ENCODE measurements at regions not wholly inside any gene's neighbourhood (a gene's known extent, or its start where the extent isn't known, plus 50 kb on each side); places are given as distances from the start of the nearest gene placed in this dataset.

GRCh38 chr17:73953206-73954033 is 250.1 kb upstream of the RPL38 start:
- peaks cover 0 to 30% of the 10 kb centered on the region in 2 donors for H3K27me3 ChIP-seq
- H3K36me3 ChIP-seq, result no peaks in the 10 kb centered on the region
- H3K27ac ChIP-seq, result no peak overlapping the region
- peak overlapping the region in 1 of 4 donors; percentile 39 for H3K4me3 ChIP-seq
- DNase-seq (ENCODE audit: low spot score in 2 of 2), result no peak
- H3K4me1 ChIP-seq, result peaks cover 0 to 24% (median 4%) of the 10 kb centered on the region in 4 donors
- peaks cover 0 to 2% (median 0%) of the 10 kb centered on the region in 4 donors for H3K9me3 ChIP-seq
- TF ChIP-seq POLR2A (IDR thresholded peaks at IDR 0.05) (no peak), EP300 (IDR thresholded peaks at IDR 0.05) (no peak)
- TF ChIP-seq, protein P1, sequence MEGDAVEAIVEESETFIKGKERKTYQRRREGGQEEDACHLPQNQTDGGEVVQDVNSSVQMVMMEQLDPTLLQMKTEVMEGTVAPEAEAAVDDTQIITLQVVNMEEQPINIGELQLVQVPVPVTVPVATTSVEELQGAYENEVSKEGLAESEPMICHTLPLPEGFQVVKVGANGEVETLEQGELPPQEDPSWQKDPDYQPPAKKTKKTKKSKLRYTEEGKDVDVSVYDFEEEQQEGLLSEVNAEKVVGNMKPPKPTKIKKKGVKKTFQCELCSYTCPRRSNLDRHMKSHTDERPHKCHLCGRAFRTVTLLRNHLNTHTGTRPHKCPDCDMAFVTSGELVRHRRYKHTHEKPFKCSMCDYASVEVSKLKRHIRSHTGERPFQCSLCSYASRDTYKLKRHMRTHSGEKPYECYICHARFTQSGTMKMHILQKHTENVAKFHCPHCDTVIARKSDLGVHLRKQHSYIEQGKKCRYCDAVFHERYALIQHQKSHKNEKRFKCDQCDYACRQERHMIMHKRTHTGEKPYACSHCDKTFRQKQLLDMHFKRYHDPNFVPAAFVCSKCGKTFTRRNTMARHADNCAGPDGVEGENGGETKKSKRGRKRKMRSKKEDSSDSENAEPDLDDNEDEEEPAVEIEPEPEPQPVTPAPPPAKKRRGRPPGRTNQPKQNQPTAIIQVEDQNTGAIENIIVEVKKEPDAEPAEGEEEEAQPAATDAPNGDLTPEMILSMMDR (IDR thresholded peaks at IDR 0.05), result no peak
- 66 to 71% methylated on average over 12 of the region's 12 CpGs for WGBS, 2 donors

GRCh38 chr17:73954951-73955350 is 248.5 kb upstream of the RPL38 start:
- no peaks in the 10 kb centered on the region for H3K36me3 ChIP-seq
- no peak for DNase-seq (ENCODE audit: low spot score in 2 of 2)
- 50 to 68% methylated on average over 5 of the region's 5 CpGs for WGBS, 2 donors
- H3K4me1 ChIP-seq, result peaks cover 0 to 22% (median 4%) of the 10 kb centered on the region in 4 donors
- peaks cover 0 to 30% of the 10 kb centered on the region in 2 donors for H3K27me3 ChIP-seq
- peaks cover 0 to 2% (median 0%) of the 10 kb centered on the region in 4 donors for H3K9me3 ChIP-seq
- no peak for TF ChIP-seq POLR2A (IDR thresholded peaks at IDR 0.05)
- TF ChIP-seq, protein P1 (IDR thresholded peaks at IDR 0.05), result no peak
- TF ChIP-seq EP300 (IDR thresholded peaks at IDR 0.05), result no peak
- no peak overlapping the region for H3K4me3 ChIP-seq
- H3K27ac ChIP-seq, result no peak overlapping the region

- peaks cover 0 to 28% of the 10 kb centered on the region in 2 donors for H3K27me3 ChIP-seq
- DNase-seq (ENCODE audit: low spot score in 2 of 2), result no peak
- H3K4me1 ChIP-seq, result peaks cover 0 to 16% (median 4%) of the 10 kb centered on the region in 4 donors
- H3K27ac ChIP-seq, result no peak overlapping the region
- H3K36me3 ChIP-seq, result no peaks in the 10 kb centered on the region
- WGBS, 2 donors, result 59 to 65% methylated on average over 5 of the region's 5 CpGs
- no peak for TF ChIP-seq POLR2A (IDR thresholded peaks at IDR 0.05)
- TF ChIP-seq, protein P1 (IDR thresholded peaks at IDR 0.05), result no peak
- H3K9me3 ChIP-seq, result peaks cover 0 to 8% (median 0%) of the 10 kb centered on the region in 4 donors
- H3K4me3 ChIP-seq, result no peak overlapping the region
Observed at GRCh38 chr17:73955616-73956015, 247.9 kb upstream of the RPL38 start.

- TF ChIP-seq POLR2A (IDR thresholded peaks at IDR 0.05) (no peak), EP300 (IDR thresholded peaks at IDR 0.05) (no peak)
- TF ChIP-seq, protein P1 (IDR thresholded peaks at IDR 0.05), result no peak
- 71 to 100% methylated on average over 1 of the region's 1 CpG for whole genome bisulfite sequencing, 2 donors
- Histone ChIP-seq H3K4me3 (no peak overlapping the region), H3K27ac (no peak overlapping the region), H3K4me1 (peaks cover 0 to 16% (median 4%) of the 10 kb centered on the region in 4 donors), H3K9me3 (peaks cover 0 to 11% (median 0%) of the 10 kb centered on the region in 4 donors), H3K36me3 (no peaks in the 10 kb centered on the region), H3K27me3 (peaks cover 0 to 22% of the 10 kb centered on the region in 2 donors)
- no peak for DNase-seq (ENCODE audit: low spot score in 2 of 2)
Observed at GRCh38 chr17:73956169-73956568, 247.3 kb upstream of the RPL38 start.

All from tibial nerve (tissue), 4 donors.